Tongue (tissue), 1 donor: ENCODE measurements at regions not wholly inside any gene's neighbourhood (a gene's known extent, or its start where the extent isn't known, plus 50 kb on each side); places are given as distances from the start of the nearest gene placed in this dataset.

Experiments
- DNase-seq: peaks from one replicate; pipeline ENCODE4 v3.0.0-alpha.2; 2015

DNA sequence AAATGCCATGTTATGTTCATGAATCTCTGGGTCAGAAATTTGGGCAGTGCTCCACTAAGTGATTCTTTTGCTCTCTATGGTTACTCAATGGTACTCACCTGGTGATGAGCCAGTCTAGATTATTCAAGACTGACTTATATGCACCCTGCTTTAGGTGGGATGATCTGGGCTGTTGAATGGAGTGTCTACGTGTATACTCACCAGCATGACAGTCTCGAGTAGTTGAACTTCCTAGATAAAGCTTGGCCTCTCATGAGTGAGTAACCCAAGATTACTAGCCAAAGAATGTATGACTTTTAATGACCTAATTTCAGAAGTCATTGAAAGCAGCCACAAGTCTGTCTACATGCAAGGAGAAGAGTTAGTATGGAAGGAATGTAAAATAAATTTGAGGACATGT lies 77.5 kb upstream of the CADM2 start:
- no peak for DNase-seq

DNA sequence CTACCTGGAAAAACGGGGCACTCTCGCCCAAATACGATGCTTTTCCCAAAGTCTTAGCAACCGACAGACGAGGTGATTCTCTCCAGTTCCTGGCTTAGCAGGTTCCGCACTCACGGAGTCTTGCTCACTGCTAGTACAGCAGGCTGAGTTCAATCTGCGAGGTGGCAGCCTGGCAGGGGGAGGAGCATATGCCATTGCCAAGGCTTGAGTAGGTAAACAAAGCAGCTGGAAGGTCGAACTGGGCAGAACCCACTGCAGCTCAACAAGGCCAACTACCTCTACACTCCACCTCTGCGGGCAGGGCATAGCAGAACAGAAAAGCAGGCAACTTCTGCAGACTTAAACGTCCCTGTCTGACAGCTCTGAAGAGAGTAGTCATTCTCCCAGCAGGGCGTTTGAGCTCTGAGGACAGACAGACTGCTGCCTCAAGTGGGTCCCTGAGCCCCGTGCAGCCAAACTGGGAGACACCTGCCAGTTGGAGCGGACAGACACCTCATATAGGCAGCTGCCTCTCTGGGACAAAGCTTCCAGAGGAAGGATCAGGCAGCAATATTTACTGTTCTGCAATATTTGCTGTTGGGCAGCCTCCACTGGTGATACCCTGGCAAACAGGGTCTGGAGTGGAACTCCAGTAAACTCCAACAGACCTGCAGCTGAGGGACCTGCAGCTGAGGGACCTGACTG lies 73.4 kb upstream of the CADM2 start:
- DNase-seq, result no peak

DNA sequence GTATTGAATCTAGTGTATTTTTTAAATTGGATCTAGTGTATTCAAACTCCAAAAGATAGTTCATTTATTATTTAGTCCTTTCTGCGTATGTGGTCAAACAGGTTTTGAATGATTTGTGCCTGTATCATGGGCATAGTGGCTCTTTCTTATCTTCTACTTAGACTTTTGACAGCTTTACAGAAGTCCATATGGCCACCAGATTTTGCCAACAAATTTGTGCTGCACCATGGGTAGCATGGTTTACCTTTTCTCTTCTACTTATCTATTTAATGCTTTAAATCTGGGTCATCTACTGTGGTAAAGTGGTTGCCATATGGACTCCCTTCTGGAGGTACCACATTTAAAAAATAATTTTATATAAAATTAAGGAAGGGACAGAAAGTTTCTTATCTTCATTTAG lies 66.9 kb upstream of the CADM2 start:
- DNase-seq, result no peak

DNA sequence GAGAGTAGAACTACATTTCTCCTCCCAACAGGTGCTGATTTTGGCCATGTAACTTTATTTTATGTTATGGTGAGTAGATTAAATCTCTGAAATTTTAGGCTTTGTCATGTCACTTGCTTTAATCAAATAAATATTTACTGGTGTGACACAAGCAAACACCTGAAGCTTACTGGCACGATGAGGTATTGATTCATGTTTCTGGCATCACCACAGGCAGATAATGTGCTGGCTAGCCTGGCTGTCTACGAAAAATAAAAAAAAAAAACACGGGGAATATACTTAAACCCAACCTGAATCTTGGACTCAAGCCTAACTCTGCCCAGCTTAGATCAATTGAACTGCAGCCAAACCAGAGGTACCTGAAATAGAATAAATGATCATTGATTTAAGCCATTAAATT lies 65.6 kb upstream of the CADM2 start:
- DNase-seq, result no peak

DNA sequence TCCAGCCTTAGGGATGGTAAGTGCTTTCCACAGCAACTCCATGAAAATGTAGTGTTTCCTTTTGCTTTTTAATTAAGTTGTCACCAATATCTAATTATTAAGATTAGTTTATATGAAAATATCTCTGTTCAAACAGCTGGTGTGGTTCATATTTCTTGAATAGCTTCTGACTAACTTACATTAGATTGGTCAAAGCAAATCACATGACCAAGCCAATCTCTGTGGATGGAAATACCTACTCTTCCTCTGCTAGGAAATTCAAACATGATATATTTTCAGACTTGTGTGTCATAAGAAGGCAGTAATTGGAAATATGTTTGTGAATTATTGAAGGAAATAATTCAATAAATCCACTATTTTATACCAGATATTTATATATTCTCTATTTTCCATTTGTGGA lies 54.6 kb upstream of the CADM2 start:
- peak; percentile 9 for DNase-seq

DNA sequence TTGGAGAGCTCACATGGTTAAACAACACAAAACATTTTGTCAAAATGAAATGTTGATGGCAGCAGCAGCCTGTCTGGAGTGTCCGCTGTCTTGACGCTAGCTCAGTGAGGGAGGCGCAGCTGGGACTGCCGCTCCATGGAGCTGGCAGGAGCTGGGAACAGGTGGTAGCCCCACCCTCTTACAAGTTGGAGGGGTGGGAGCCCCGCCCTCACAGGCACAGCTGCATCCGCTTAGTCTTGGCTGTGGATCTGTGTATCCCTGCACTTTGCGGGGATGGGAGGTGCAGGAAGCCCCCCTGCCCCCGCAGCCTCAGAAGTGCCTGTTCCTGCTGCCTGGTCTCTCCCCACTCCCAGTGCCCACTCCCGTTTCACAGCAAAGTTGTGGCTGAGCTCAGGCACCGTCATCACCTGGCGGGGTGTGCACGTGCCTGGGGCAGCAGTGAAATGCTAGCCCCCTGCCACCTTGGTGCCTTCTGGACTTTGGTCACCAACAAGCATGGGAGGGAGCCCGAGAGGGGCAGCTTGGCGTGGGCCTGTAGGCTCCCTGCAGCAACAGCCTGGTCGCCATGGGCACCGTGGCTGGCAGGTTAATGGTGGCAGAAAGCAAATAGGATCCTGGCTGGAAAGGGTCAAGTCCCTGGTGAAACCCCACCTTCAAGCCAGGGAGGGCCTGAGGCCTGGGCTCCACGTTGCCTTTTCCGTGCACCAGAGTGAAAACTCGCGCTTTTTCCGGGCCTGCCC lies 53.8 kb upstream of the CADM2 start:
- DNase-seq, result peak; percentile 89

DNA sequence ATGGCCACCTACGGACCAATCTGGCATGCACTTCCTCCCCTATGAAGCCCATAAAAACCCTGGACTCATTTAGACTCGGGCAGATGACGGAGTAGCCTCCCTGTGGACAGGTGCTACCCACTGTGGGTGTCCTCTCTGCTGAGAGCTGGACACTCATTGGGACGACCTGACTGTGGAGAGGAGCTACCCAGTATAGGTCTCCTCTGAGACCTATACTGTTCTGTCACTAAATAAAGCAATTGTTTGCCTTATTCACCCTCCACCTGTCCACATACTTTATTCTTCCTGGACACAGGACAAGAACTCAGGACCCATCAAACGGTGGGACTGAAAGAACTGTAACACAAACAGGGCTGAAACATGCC lies 53.3 kb upstream of the CADM2 start:
- DNase-seq, result no peak

DNA sequence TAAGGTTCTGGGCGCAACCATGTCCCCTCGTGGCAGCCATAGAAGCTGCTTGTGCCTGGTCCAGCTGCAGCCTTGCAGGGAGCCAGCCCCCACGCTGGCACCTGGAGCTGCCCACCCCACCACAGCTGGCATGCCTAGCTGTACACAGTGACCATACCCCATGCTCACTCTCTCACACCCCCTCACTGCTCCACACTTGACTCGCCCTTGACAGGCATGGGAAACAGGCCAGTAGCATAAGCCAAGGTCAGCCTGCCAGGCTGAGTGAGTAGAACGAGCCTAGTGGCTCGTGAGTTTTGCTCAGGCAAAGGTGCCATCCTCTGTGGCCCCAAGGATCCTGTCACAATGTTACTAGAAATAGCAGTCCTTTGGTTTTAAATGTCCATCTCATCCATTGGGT lies 52.7 kb upstream of the CADM2 start:
- peak; percentile 28 for DNase-seq
